SK-N-MC (cell line): ENCODE measurements at regions not wholly inside any gene's neighbourhood (a gene's known extent, or its start where the extent isn't known, plus 50 kb on each side); places are given as distances from the start of the nearest gene placed in this dataset.
"Not testable (repeated sequence)": the region's sequence is repeated elsewhere in the genome, so short reads cannot be mapped to it uniquely, and the experiment has no call there.

ENCODE experiments used
- DNase-seq: peaks from one replicate; pipeline ENCODE4 v3.0.0-alpha.2; 2011; ENCODE audit warnings: low read depth, low spot score
- H3K27ac ChIP-seq: fragments of 200-600 bp; sonication (generic); 2 replicates; pipeline ENCODE4 v1.5.1; 2016; ENCODE audit warnings: mixed run types
- H3K36me3 ChIP-seq: fragments of 200-600 bp; sonication (generic); 2 replicates; pipeline ENCODE4 v1.6.1; 2017; ENCODE audit warnings: antibody characterized with exemption, low read length, mixed read lengths; ENCODE audit not compliant: insufficient read depth
- H3K4me3 ChIP-seq: fragments of 200-600 bp; sonication (generic); 2 replicates; pipeline ENCODE4 v1.5.1; 2016
- H3K9ac ChIP-seq: fragments of 200-600 bp; sonication (generic); 2 replicates; pipeline ENCODE4 v1.8.0; 2017; ENCODE audit warnings: mixed run types, mixed read lengths; ENCODE audit not compliant: insufficient read length
- H3K9me3 ChIP-seq: fragments of 200-600 bp; sonication (generic); 2 replicates; pipeline ENCODE4 v1.6.1; 2017; ENCODE audit warnings: low read depth, mild to moderate bottlenecking, antibody characterized with exemption, low read length, moderate library complexity, mixed read lengths
- EZH2 ChIP-seq: fragments of 200-600 bp; sonication (generic); IDR thresholded peaks from one replicate; pipeline ENCODE4 v1.6.1; 2017; ENCODE audit warnings: antibody characterized with exemption
- FOXP2 ChIP-seq: optimal IDR thresholded peaks from 2 replicates; pipeline ENCODE3; 2011; ENCODE audit warnings: mild to moderate bottlenecking, moderate library complexity; ENCODE audit not compliant: insufficient read depth; ENCODE audit errors: extremely low read length, control extremely low read depth
- POLR2AphosphoS5 ChIP-seq: IDR thresholded peaks from 2 replicates; pipeline ENCODE4 v1.6.1; 2012; ENCODE audit warnings: mild to moderate bottlenecking, low read depth, low read length, borderline replicate concordance

GRCh38 chr6:25153079-25153478 lies 126.1 kb upstream of the CARMIL1 start:
- no peaks in the 10 kb centered on the region for H3K9me3 ChIP-seq
- TF ChIP-seq FOXP2, result no peak
- TF ChIP-seq EZH2, result no peak
- no peak for TF ChIP-seq POLR2AphosphoS5
- H3K27ac ChIP-seq, result no peak overlapping the region
- no peak for DNase-seq
- no peaks in the 10 kb centered on the region for H3K36me3 ChIP-seq
- no peak overlapping the region for H3K9ac ChIP-seq
- no peak overlapping the region for H3K4me3 ChIP-seq

- Histone ChIP-seq H3K9ac (no peak overlapping the region), H3K9me3 (no peaks in the 10 kb centered on the region), H3K4me3 (no peak overlapping the region), H3K27ac (no peak overlapping the region), H3K36me3 (no peaks in the 10 kb centered on the region)
- TF ChIP-seq FOXP2, result no peak
- TF ChIP-seq EZH2, result no peak
- no peak for TF ChIP-seq POLR2AphosphoS5
- no peak for DNase-seq
Measured at GRCh38 chr6:25154034-25154596, 125.1 kb upstream of the CARMIL1 start.

DNA sequence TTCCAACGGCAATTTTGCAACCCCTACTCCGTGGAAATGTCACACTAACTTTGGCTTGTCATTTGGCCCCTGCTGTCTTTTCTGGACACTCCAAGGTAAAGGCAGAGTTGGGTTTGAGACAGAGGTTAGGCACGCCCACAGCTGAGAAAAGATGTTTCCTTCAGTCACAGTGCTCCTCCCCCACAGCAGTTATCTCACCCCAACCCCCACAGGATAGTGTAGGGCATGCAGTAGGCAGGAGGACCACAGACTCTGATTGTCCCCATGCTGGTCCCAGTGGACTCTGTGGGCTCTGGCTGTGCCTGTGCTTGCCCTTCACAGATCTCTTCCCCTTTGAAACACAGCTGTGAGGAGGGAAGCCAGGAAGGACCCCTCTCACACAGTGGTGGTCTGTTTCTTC lies 124.0 kb upstream of the CARMIL1 start:
- Histone ChIP-seq H3K9me3 (no peaks in the 10 kb centered on the region), H3K36me3 (no peaks in the 10 kb centered on the region), H3K27ac (no peak overlapping the region), H3K9ac (no peak overlapping the region), H3K4me3 (no peak overlapping the region)
- TF ChIP-seq EZH2 (no peak), FOXP2 (no peak), POLR2AphosphoS5 (no peak)
- DNase-seq, result no peak

- Histone ChIP-seq H3K9ac (no peak overlapping the region), H3K9me3 (no peaks in the 10 kb centered on the region), H3K27ac (no peak overlapping the region), H3K4me3 (no peak overlapping the region), H3K36me3 (no peaks in the 10 kb centered on the region)
- TF ChIP-seq FOXP2, result no peak
- no peak for TF ChIP-seq EZH2
- TF ChIP-seq POLR2AphosphoS5, result no peak
- DNase-seq, result no peak
Measured at GRCh38 chr6:25156123-25156522, 123.1 kb upstream of the CARMIL1 start.

- Histone ChIP-seq H3K9ac (no peak overlapping the region), H3K9me3 (no peaks in the 10 kb centered on the region), H3K4me3 (no peak overlapping the region), H3K36me3 (no peaks in the 10 kb centered on the region), H3K27ac (no peak overlapping the region)
- no peak for DNase-seq
- TF ChIP-seq POLR2AphosphoS5 (no peak), EZH2 (no peak), FOXP2 (no peak)
Measured at GRCh38 chr6:25157183-25157582, 122.0 kb upstream of the CARMIL1 start.

- no peak for DNase-seq
Measured at GRCh38 chr6:25157842-25158241, 121.3 kb upstream of the CARMIL1 start.

GRCh38 chr6:25160134-25160533 lies 119.0 kb upstream of the CARMIL1 start:
- not testable (repeated sequence) for H3K4me3 ChIP-seq, H3K9me3 ChIP-seq

More at GRCh38 chr6:25157842-25158241, 121.3 kb upstream of the CARMIL1 start:
- Histone ChIP-seq H3K36me3 (no peaks in the 10 kb centered on the region), H3K4me3 (no peak overlapping the region), H3K9me3 (no peaks in the 10 kb centered on the region), H3K27ac (no peak overlapping the region), H3K9ac (no peak overlapping the region)
- TF ChIP-seq POLR2AphosphoS5, result no peak
- TF ChIP-seq EZH2, result no peak

DNA sequence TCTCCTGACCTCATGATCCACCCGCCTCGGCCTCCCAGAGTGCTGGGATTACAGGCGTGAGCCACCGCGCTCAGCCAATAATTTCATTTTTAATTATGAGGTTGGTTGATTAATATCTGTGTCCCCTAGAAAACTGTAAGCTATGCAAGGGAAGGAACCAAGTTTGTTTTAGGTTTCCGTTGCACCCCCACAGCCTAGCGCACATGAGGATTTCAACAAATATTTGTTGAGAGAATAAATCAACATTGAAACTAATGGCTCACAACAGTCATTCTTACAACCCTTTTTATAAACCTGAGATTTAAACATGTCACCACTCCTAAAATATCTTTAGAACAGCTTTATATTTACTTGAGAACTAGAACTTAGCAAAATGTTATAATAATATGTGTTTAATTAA lies 114.0 kb upstream of the CARMIL1 start:
- DNase-seq, result no peak
- H3K27ac ChIP-seq, result no peak overlapping the region
- no peak overlapping the region for H3K4me3 ChIP-seq
- no peak for TF ChIP-seq EZH2
- TF ChIP-seq FOXP2, result no peak
- no peak for TF ChIP-seq POLR2AphosphoS5
- no peaks in the 10 kb centered on the region for H3K36me3 ChIP-seq
- H3K9ac ChIP-seq, result no peak overlapping the region
- H3K9me3 ChIP-seq, result no peaks in the 10 kb centered on the region

More at GRCh38 chr6:25160134-25160533, 119.0 kb upstream of the CARMIL1 start:
- not testable (repeated sequence) for DNase-seq, H3K9ac ChIP-seq, H3K27ac ChIP-seq, H3K36me3 ChIP-seq

DNA sequence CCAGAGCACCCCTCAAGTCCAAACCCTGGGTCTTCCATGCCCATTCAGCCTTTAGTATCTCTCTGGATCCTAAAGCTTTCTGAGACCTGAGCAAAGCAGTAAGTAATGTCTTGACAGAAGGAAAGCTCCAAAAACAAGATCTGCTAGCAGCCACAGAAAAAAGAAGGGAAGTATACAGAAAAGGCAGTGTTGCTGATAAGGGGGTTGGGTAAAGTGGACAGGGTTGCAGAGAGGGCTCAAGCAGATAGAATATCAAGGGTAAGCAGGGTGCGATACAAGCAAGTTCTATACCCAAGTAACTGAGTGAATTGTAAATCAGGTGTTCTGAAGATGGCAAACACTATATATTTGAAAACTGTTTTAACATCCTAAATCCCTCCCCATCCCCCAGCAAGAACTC lies 113.4 kb upstream of the CARMIL1 start:
- H3K36me3 ChIP-seq, result no peaks in the 10 kb centered on the region
- no peak for DNase-seq

More for the DNA sequence above, 113.4 kb upstream of the CARMIL1 start:
- Histone ChIP-seq H3K27ac (0 out of 2 replicates have a peak overlapping the region, but pooled peaks have one; percentile 22), H3K9ac (no peak overlapping the region), H3K9me3 (no peaks in the 10 kb centered on the region), H3K4me3 (peak overlapping the region; percentile 57)
- TF ChIP-seq FOXP2 (no peak), POLR2AphosphoS5 (no peak), EZH2 (no peak)
